ENCODE measurements at regions not wholly inside any gene's neighbourhood (a gene's known extent, or its start where the extent isn't known, plus 50 kb on each side); places are given as distances from the start of the nearest gene placed in this dataset.

DNA sequence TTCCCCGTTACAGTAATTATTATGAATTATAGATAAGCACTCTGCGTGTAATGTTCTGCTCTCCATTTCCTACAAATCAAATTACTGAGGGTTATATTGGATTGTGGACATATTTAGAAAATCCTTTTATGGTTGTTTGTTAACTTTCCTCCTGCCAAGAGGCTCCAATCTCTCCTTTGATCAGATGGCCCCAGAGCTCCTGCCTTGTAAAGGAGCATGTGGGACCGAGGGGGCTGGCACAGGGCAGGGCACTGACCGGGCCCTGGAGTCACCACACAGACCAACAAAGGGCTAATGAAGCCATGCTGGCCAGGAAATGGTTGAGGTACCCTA is 415.9 kb downstream of the EFNA5 start:
- no peak for DNase-seq

DNA sequence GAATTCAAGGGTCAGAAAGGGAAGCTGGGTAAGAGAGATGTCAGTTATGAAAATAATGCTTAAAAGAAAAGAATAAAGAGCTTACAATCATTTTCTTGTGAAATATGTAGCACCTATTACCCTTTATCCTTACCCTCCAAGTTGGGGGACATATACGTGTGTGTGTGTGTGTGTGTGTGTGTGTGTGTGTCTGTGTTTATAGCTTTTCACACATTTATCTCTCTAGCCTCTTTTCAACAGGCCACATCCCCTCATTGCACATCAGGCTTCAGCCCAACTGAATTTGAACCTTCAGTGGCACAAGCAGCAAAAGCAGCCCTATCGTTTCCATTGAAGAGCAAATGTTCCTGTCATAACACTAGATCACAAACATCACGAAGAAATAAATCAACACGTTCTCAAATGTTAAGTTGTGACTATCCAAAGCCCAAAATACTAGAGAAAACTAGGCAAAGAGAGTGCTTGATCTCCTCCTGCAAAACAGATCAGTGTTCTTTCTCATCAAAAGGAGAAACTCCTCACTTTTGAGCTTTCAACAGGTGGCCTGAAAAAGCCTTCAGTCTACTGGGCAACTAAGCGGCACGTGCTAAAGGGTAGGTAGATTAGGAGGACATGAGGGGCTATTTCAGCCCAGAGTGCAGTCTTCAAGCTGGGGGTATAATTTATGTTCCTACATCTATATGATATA is 416.4 kb downstream of the EFNA5 start:
- no peak for DNase-seq

DNA sequence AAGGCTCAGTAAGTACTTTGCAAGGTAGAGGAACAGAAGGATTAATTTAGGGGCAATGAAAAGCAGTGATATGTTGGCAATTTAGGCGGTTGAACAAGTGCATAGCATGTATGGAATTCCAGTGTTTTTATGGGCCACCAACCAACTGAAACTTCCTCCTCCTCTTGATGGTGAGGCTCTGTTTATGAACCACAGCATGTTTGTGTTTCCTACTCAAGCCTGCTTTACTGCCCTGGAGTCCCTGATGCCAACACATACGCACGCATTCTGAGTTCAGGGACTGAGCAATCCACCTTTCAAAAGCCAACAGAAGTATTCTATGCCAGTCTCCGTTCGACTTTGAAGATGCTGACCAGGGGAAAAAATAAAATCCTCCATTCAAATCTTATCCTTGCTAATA is 417.5 kb downstream of the EFNA5 start:
- no peak for DNase-seq

DNA sequence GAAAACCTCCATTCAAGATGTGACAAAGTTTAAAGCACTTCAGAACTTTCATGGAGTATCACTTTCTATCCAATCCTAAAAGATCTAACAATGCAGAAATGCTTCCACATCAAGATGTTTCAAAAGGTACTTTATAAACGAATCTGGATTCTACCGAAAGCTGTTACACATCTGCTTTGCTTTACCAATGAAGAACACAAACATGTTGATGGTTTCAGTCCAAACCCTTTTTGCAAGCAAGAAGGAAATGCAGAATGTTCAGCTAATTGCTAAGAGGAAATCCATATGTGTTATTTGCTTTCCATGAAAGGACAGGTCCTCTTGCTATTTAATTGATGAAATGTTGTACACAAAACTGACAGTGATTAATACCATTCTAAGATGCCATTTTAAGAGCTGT is 419.6 kb downstream of the EFNA5 start:
- DNase-seq = no peak

DNA sequence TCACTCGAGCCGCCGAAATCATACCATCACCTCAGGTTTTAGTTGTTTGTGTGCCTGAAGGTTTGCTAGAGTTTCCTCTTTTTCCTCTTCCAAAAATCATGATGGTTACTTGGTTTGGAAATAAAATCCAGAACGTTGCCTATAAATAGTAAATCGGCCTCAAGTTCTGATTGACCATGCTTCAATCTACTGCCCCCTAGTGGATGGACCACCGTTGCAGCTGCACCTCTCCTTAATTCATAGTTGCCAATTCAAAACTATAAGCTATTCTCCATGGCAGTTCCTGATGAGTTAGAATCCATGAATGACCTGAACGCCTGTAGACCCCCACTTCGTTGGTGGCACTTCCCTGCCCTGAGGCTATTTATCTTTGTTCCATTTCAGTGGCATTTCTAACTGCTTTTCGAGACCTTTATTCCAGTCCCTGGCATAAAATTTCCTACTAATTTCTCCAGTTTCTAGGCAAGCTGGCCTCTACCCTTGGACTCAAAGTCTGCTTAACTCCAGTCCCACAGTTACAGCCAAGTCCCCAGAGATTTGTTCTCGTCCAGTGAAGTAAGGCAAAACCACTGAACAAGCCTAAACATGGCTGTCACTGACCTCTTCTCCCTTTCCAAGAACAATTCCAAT is 422.6 kb downstream of the EFNA5 start:
- DNase-seq = peak; percentile 3

DNA sequence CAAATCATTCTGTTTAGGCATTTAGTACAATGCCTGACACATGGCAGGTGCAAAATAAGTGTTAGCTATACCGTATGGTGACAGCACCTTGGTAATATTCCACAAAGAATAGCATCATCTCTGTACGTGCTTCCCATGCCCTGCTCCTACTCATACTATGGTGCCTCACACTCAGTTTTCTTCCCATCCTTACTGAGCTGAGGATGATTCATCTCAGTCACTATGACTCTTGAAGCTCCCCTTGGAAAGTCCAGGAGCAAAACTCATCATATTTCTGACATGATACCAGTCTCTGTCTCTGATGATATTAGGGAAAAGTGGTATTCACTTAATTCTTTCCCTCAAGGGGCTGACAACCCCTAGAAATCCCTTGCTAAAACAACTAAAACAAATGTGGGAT is 423.3 kb downstream of the EFNA5 start:
- DNase-seq = no peak

DNA sequence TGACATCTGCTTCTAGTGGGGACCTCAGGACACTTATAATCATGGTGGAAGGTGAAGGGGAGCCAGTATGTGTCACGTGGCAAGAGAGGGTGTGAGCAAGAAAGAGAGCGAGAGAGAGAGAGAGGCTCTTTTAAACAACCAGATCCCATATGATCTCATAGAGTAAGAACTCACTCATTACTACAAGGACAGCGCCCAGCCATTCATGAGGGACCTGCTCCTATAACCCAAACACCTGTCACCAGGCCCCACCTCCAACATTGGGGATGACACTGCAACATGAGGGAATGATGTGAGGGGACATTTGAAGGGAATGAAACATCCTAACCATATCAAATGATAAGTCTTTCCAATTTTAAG is 427.5 kb downstream of the EFNA5 start:
- DNase-seq = no peak

DNA sequence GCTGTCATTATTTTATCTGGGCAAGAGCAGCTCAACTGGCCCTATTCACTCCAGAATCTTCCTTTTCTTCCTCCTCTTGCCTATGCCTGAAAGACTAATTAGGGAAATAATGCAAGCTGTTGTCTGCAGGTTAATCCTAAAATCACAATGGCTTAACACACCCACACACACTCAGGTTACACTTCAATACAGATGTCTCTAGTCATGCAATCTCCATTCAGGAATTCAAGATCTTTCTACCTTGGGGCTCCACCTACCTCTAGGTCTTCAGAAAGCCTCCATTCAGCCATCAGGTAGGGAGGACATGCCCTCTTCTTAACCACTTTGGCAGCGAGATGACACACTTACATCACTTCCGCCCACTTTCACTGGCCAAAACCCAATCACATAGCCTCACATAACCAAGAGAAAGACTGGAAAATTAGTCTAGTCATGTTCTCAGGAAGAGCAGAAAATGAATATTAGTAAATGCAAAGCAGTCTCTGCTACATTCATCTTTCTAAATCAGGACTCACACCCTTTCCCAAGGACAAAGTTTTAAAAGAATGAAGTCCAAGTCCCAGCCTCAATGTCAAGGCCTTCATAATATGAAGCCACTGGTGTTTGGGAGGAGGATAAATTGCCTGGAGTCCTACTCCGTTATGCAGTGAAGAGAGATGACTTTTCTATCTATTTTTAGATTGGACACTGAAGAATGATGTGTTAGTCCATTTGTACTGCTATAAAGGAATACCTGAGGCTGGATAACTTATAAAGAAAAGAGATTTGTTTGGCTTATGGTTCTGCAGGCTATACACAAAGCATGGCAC is 428.1 kb downstream of the EFNA5 start:
- no peak for DNase-seq

DNA sequence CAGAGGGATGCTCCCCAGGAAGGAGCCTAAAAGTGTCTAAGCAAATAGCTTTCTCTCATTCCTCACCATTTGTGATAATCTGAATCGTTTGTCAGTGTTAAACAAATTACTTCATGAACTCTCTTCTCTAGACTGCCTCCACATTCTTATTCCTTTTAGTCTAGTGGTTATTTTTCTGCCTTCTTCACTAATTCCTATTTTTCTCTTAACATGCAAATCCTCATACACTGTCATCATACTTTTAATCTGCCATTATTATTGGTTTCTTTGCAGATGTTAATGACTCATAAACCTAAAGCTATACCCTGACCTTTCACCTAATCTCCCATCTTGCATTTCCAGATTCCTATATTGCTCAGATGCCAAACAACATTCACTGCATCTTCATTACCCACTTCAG is 428.9 kb downstream of the EFNA5 start:
- DNase-seq = no peak

DNA sequence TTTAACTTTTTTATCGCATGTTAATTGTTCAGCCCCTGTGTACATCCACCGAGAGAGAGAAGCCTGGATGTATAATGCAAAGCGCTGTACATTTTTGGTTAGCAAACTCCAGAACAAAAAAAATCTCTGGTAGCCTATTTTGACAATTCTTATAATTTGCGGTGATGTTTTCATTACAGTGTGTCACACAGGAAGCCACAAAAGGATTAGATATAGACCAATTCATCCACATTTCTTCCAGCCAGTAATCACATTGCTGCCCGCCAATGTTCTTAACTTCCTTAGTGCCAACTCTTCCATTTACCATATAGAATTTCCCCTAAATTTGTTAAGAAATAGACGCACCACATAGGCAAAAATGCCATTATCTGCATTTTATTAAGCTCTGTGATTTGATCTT is 435.6 kb downstream of the EFNA5 start:
- DNase-seq = no peak

DNA sequence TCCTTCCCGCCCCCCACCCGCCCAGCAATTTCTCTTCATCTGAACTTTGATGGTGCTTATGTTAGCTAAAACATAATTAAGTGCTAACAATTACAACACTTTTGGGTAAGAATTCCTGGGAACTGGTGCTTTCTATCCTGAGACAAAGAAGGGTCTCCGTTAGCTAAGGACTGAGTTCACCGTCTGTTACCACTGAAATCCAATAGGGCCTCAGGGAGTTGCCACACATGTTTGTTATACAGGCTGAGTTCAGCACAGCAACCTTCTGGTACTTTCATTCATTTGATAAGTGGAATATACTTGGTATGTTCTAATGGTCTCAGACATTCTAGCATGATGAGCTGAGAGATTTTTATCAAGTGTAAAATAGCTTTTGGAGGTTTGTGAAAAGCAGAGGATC is 437.9 kb downstream of the EFNA5 start:
- DNase-seq = no peak

DNA sequence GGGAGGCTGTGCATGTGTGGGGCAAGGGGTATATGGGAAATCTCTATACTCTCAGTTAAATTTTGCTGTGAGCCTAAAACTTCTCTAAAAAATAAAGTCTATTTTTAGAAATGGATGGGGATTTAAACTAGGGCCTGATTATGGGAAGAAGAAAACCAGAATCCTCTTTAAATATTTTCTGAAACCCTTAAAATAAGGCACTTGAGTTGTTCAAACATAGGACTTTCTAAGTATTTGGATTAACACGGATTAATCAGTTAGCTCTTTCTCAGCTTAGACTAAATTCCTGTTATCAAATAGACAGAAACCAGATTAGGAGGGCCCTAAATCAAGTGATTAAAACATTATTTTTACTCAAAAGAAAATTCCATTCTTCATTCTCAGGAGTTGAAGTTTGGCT is 438.4 kb downstream of the EFNA5 start:
- no peak for DNase-seq

DNA sequence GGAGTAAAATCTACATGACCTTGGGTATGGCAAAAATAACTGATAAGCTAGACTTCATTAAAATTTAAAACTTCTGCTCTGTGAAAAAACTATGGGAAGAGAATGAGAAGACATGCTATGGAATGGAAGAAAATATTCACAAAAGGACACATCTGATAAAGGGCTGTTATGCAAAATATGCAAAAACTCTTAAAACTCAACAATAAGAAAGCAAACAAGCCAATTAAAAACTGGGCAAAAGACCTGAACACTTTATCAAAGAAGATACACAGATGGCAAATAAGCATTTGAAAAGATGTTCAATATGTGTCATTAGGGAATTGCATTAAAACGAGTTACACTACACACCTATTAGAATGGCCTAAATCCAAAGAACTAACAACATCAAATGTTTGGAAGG is 439.5 kb downstream of the EFNA5 start:
- no peak for DNase-seq

DNA sequence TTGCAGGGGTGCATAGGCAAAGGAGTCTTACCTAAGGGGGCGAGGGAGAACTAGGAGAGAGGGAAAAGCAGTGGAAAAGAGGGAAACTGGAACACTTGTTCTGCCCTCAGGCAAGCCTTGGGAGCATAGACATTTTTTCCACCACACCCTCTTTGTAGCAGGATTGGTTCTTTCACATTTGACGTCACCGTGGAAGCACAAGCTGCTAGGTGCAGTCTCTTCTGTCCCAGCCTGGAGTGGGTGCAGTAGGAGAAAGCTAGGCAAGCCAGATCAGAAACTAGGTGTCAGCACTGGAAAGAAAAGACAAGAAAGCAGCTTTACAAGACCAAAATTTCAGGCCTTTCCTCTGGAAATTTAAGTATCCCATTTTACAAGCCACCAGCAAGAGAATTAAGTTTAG is 440.4 kb downstream of the EFNA5 start:
- no peak for DNase-seq

DNA sequence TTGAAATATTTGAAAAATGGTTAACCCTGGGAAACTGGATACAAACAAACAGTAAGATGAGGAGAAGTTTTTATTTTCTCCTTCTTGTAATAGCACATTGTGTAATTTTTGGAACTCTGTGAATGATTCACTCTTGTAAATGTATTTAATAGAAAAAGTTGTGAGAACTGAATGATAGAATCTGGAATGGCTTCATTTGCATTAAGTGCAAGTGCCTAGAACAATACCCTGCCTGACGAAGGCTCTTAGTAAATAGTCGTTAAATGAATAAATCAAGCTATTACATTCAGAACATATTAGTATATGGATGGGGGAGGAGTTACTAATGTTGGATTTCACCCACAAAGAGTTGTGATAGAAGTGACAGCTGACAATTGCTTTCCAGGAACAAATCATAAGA is 442.5 kb downstream of the EFNA5 start:
- DNase-seq = no peak

DNA sequence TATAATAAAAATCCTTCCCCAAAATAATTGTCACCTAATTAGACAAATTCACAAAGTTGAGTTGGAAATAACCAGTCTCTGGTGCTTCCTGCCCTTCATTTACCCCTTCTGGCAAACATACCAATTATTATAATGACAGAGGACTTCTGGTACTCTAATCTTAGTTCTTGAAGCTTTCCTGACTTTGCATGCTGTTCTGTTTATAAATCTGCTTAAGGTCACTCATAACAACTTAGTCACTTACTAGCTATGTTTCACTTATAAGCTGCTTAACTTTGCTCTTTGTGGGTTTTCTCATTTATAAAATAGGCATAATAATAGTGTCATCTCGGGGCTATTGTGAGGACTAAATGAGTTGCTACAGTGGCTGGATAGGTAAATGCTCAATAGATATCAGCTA is 446.5 kb downstream of the EFNA5 start:
- DNase-seq = no peak

DNA sequence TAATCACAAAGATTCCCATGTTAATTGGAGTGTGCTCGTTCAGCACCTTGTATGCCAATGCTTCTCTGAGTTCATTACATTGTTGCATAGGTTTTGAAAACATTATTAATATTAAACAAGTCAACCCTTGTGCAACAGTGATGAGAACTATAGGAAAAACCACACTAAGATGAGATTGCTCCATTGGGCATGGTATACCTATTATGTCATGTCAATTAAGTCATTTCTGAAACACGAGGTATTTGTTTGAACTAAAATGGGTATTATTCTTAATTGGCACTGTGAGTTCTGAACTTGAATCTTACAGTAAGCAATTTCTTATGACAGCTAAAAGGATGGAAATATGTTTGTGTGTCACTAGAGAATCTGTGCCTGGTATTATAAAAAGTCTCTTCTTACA is 447.7 kb downstream of the EFNA5 start:
- no peak for DNase-seq

DNA sequence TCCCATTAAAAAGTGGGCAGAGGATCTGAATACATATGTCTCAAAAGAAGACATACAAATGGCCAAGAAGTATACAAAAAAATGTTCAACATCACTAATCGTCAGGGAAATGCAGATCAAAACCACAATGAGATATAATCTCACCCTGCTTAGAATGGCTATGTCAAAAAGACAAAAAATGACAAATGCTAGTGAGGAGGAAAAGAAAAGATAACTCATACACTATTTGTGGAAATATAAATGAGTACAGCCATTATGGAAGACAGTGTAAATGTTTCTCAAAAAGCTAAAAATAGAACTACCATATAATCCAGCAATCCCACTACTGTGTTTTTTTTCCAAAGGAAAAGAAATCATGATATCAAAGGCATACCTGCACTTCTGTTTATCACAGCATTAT is 450.7 kb downstream of the EFNA5 start:
- no peak for DNase-seq

DNA sequence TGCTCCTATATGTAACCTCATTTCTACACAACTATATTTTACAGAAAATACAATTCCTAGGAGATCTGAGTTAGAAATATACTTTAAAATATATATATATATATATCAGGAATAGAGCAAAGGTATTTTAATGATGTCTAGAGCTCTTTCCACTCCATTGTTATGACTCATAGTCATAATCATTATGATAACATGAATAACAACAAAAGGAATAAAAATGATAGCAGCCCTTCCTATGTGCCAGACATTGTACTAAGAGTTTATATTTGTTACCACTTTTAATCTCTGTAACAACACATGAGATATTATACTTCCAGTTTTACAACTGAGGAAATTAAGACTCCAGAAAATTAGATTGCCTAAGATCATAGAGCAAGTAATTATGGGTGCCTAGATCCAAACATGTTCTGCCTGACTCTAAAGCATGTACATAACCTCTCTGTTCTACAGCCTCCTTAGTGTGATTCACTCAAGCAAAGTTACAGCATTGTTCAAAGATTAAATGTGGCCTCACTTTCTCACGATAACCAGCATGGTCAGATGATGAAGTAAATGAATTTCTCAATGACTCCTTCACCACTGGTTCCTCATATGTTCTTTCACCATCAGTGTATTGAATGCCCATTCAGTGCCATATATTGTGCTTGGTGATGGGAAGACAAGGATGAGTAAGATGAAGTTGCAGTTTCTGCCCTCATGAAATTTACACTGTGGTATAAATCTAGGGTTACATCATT is 452.1 kb downstream of the EFNA5 start:
- no peak for DNase-seq

DNA sequence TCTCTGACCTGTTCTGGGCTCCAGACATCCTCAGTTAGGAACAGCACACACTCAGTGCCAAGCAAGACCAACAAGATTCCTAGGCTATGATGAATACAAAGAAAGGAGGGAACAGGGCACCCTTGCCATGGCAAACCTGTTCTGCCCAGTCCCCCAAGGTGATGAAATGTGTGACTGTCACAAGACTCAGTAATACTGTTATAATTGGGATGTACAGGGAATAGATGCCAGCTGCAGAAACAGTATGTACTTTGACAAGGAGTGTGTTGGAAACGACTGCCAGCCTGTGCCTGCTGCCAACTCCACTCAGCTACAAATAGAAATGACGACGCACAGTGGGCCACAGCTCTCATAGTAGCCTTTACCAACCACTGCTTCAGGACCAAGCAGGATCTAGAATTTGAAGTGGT is 453.0 kb downstream of the EFNA5 start:
- DNase-seq = no peak

DNA sequence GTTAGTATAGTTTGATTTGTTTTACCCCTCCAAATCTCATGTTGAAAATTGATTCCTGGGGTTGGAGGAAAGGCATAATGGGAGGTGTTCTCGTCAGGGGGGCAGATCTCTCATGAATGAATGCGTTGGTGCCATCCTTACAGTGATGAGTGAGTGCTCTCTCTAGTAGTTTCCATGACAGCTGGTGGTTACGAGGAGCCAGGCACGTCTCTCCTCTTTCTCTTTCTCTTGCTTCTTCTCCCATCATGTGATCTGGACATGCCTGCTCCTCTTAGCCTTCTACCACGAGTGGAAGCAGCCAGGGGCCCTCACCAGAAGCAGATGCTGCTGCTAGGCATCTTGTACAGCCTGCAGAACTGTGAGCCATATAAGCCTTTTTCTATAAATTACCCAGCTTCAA is 454.1 kb downstream of the EFNA5 start:
- DNase-seq = no peak

DNA sequence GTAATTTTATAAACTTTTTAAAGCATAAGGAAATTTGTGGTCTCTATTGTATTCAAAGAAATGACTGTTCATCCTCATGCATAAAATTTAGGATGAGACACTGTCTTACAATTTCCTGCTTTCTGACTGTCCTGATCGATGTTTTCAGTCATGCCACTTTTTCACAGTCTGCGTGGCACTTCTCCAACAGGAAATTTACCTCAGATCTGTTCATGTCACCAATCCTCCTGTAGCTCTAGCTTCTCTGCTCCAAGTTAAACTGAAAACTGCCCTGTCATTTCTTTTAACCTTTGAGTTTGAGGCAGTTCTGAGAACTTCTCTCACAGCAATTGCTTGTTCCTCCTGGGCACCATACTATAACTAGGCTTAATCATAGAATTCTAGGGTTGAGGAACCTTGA is 455.1 kb downstream of the EFNA5 start:
- DNase-seq = no peak

DNA sequence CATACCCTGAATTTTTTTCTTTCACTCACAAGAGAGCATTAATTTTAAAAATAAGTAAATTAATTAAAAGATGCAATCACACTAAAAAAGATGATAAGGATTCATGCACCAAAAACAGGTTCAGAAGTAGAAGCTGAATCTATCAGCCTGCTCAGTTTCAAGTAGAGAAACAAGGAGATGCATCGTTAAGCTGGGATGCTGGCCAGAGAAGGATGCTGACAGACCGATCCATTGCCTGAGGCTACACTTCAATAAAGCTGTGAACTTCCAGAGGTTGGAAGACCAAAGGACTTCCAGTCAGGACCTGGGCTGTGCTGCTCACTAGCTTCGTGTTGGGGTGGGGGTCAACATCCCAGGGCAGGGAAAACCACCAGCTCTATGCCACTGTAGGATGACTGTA is 457.7 kb downstream of the EFNA5 start:
- DNase-seq = no peak

DNA sequence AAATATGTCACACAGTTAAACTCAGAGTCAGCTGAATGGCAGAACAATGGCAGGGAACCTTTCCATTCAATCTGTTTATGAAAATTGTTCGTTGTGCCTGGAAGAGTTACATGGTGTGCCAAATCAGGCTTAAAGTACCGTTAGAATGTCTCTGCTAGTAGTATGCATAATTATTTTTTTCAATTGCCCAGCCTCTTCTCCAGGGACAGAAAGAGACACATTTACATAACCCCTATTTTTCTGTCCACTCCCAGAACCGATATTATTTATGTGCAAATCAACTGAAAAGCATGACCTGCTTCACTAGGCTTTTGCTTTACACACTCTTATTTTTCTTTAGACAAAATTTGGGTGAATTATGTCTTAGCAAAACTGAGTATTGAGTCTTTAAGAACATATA is 459.1 kb downstream of the EFNA5 start:
- DNase-seq = no peak

Measured in CD4-positive, alpha-beta T cell treated with Interleukin-6 for 4 hours (primary cell).